ENCODE measurements at regions not wholly inside any gene's neighbourhood (a gene's known extent, or its start where the extent isn't known, plus 50 kb on each side); places are given as distances from the start of the nearest gene placed in this dataset.

- no peak for TF ChIP-seq CTCF (IDR thresholded peaks at IDR 0.05; ENCODE audit: low read depth, low read length, missing control alignments)
- no peak for DNase-seq
- Histone ChIP-seq H3K27ac (no peak overlapping the region), H3K27me3 (replicated peaks) (no peaks in the 10 kb centered on the region), H3K4me3 (ENCODE audit: low read depth, low read length) (no peak overlapping the region), H3K36me3 (replicated peaks) (no peaks in the 10 kb centered on the region)
- in situ Hi-C loops (cut with HindIII; ENCODE audit: low pct_ligation_motif_present, low sequenced_read_pairs), result no loop called here
These were observed 107.4 kb downstream of the MATN1 start for GRCh38 chr1:30615816-30616590.

GRCh38 chr1:30615076-30615795, 108.1 kb downstream of the MATN1 start:
- no peak for DNase-seq
- no peaks in the 10 kb centered on the region for H3K36me3 ChIP-seq (replicated peaks)
- H3K27ac ChIP-seq, result no peak overlapping the region
- in situ Hi-C loops (cut with HindIII; ENCODE audit: low pct_ligation_motif_present, low sequenced_read_pairs), result no loop called here
- no peaks in the 10 kb centered on the region for H3K27me3 ChIP-seq (replicated peaks)
- TF ChIP-seq CTCF (IDR thresholded peaks at IDR 0.05; ENCODE audit: low read depth, low read length, missing control alignments), result no peak
- no peak overlapping the region for H3K4me3 ChIP-seq (ENCODE audit: low read depth, low read length)

DNA sequence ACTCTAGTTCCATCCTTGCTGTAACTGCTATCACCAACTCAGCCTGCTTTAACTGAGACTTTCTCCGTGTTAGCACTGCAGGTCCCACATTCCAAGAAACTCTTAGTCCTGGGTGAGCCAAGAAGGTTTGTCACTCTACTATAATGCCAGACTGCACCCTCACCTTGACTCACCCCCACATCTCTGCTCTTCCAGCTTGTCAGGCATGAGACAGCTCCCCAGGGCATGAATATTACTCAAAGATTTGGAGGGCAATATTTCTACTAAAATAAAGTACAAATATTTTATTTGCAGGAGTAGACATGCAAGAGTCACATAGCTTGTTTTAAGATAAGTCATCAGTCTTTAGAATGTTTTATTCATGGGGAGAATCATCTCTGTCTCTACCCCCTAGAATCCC, 110.2 kb downstream of the MATN1 start:
- in situ Hi-C loops (cut with HindIII; ENCODE audit: low pct_ligation_motif_present, low sequenced_read_pairs), result no loop called here
- Histone ChIP-seq H3K27ac (no peak overlapping the region), H3K27me3 (replicated peaks) (no peaks in the 10 kb centered on the region), H3K4me3 (ENCODE audit: low read depth, low read length) (no peak overlapping the region), H3K36me3 (replicated peaks) (no peaks in the 10 kb centered on the region)
- no peak for DNase-seq
- no peak for TF ChIP-seq CTCF (IDR thresholded peaks at IDR 0.05; ENCODE audit: low read depth, low read length, missing control alignments)

- Histone ChIP-seq H3K4me3 (ENCODE audit: low read depth, low read length) (no peak overlapping the region), H3K36me3 (replicated peaks) (no peaks in the 10 kb centered on the region), H3K27me3 (replicated peaks) (no peaks in the 10 kb centered on the region), H3K27ac (no peak overlapping the region)
- no peak for DNase-seq
- TF ChIP-seq CTCF (IDR thresholded peaks at IDR 0.05; ENCODE audit: low read depth, low read length, missing control alignments), result no peak
- in situ Hi-C loops (cut with HindIII; ENCODE audit: low pct_ligation_motif_present, low sequenced_read_pairs), result no loop called here
These were observed 110.8 kb downstream of the MATN1 start for GRCh38 chr1:30612536-30613065.

GRCh38 chr1:30611741-30612309, 111.6 kb downstream of the MATN1 start:
- no peak overlapping the region for H3K4me3 ChIP-seq (ENCODE audit: low read depth, low read length)
- no peak for DNase-seq
- in situ Hi-C loops (cut with HindIII; ENCODE audit: low pct_ligation_motif_present, low sequenced_read_pairs), result no loop called here
- H3K27ac ChIP-seq, result no peak overlapping the region
- no peaks in the 10 kb centered on the region for H3K27me3 ChIP-seq (replicated peaks)
- no peaks in the 10 kb centered on the region for H3K36me3 ChIP-seq (replicated peaks)
- no peak for TF ChIP-seq CTCF (IDR thresholded peaks at IDR 0.05; ENCODE audit: low read depth, low read length, missing control alignments)
